Psoas muscle (tissue), 7 donors: ENCODE measurements at regions not wholly inside any gene's neighbourhood (a gene's known extent, or its start where the extent isn't known, plus 50 kb on each side); places are given as distances from the start of the nearest gene placed in this dataset.

Experiments
- ATAC-seq, 4 donors: fragments of 200-7000 bp; cut with Tn5 transposase; one replicate each; pipeline ENCODE4 v1.9.1; 2020; ENCODE audit warnings: moderate library complexity in 3 of 4, mild to moderate bottlenecking in 2 of 4
- DNase-seq, 2 donors: peaks; one replicate each; pipeline ENCODE4 v3.0.0-alpha.2; 2020
- H3K27ac ChIP-seq: fragments of 200-600 bp; one replicate; pipeline ENCODE4 v1.8.0; 2022
- H3K27me3 ChIP-seq, 3 donors: fragments of 200-600 bp in 1 of 3; one replicate each; pipeline versions ENCODE4 v1.6.1 to v1.8.0; 2013 to 2022; ENCODE audit warnings: low read length in 2 of 3, mild to moderate bottlenecking in 2 of 3, moderate library complexity in 1 of 3; ENCODE audit not compliant: insufficient read depth in 3 of 3
- H3K36me3 ChIP-seq, 2 donors: fragments of 200-600 bp in 1 of 2; one replicate each; pipeline versions ENCODE4 v1.6.1 to v1.8.0; 2013 to 2022; ENCODE audit warnings: low read depth in 1 of 2, mild to moderate bottlenecking in 1 of 2, moderate library complexity in 1 of 2; ENCODE audit not compliant: insufficient read depth in 1 of 2
- H3K4me1 ChIP-seq: fragments of 200-600 bp; one replicate; pipeline ENCODE4 v1.8.0; 2022
- H3K4me3 ChIP-seq: fragments of 200-600 bp; one replicate; pipeline ENCODE4 v1.8.0; 2022; ENCODE audit warnings: mild to moderate bottlenecking
- H3K9me3 ChIP-seq: fragments of 200-600 bp; one replicate; pipeline ENCODE4 v1.8.0; 2022
- WGBS, 3 donors: extraction: QIAGEN DNeasy Blood & Tissue Kit; methylation state at CpG; one replicate each; pipeline versions ENCODE4 v1.1.6 to v1.1.7; 2013; 5-methylcytosine and 5-hydroxymethylcytosine counted together
- intact Hi-C, 2 donors: fragments of 100-400 bp; cut with DNase I; formaldehyde crosslinking; loops; one replicate each; pipeline versions ENCODE4 v1.11.0 to v1.14.2; 2022
- TF ChIP-seq, protein P1 (sequence below): fragments of 200-600 bp; IDR thresholded peaks from one replicate; pipeline ENCODE4 v1.8.0; 2022; ENCODE audit warnings: antibody characterized with exemption
- donor health status: healthy with polysubstance abuse.
- donor health status: DM: no; HTN: no; CAD: no; lungs with moderate emphysema.
- donor health status: Bipolar disorder and iron deficiency.
- donor health status: healthy.
- donor health status: DM: yes; HTN: yes; CAD: no.
- donor health status: DM: no; HTN: no; CAD: no.
- donor health status: DM: yes; HTN: yes; CAD: no.

DNA sequence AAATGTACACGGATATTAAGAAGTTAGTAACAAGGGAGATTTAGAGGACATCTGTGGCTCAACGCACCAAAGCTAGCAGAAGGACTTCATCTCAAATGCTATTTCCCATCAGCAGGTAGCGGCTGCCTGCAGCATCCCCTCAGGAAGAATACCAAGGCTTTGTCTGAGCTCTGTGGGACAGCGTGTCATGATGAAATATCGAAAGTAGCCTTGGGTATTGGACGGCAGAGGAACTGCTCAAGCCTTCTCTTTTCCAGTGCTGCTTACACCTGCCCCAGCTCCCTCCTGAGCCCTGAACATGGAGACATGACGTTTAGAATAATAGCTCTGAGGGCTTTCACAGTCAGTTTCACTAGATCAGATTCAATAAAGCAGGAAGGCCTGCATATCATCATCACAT is 241.6 kb downstream of the SUCLG1 start:
- no peak overlapping the region for H3K27ac ChIP-seq
- WGBS, 3 donors = 69 to 77% (median 72%) methylated on average over 7 of the region's 7 CpGs
- H3K4me1 ChIP-seq = no peaks in the 10 kb centered on the region
- no peaks in the 10 kb centered on the region for H3K27me3 ChIP-seq
- DNase-seq (no peak), ATAC-seq (no peak)
- TF ChIP-seq, protein P1, sequence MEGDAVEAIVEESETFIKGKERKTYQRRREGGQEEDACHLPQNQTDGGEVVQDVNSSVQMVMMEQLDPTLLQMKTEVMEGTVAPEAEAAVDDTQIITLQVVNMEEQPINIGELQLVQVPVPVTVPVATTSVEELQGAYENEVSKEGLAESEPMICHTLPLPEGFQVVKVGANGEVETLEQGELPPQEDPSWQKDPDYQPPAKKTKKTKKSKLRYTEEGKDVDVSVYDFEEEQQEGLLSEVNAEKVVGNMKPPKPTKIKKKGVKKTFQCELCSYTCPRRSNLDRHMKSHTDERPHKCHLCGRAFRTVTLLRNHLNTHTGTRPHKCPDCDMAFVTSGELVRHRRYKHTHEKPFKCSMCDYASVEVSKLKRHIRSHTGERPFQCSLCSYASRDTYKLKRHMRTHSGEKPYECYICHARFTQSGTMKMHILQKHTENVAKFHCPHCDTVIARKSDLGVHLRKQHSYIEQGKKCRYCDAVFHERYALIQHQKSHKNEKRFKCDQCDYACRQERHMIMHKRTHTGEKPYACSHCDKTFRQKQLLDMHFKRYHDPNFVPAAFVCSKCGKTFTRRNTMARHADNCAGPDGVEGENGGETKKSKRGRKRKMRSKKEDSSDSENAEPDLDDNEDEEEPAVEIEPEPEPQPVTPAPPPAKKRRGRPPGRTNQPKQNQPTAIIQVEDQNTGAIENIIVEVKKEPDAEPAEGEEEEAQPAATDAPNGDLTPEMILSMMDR = no peak
- no peaks in the 10 kb centered on the region for H3K9me3 ChIP-seq
- no peaks in the 10 kb centered on the region for H3K36me3 ChIP-seq
- H3K4me3 ChIP-seq = no peak overlapping the region
- intact Hi-C loops = no loop called here

DNA sequence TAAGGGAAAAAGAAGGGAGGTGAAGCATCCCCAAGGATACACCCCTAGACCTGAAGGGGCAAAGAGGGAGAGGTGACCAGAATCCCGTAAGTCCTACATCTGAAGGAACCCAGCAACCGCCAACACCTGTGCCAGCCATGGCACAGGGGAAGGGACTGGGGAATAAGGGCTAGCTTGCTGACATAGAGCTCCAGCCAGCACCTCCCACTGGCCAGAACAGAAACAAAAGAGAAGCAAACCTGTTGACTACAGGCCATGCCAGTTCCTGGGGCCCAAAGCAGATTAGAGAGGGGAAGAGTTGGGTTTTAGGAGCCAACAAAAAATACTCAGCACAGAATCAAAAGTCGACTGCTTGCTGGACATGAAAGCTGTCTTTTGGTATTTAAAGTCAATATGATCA is 244.6 kb downstream of the SUCLG1 start:
- no peaks in the 10 kb centered on the region for H3K36me3 ChIP-seq
- intact Hi-C loops = no loop called here
- no peak overlapping the region for H3K27ac ChIP-seq
- no peaks in the 10 kb centered on the region for H3K4me1 ChIP-seq
- no peak for DNase-seq
- WGBS, 3 donors = 52 to 73% (median 55%) methylated on average over 3 of the region's 3 CpGs
- H3K9me3 ChIP-seq = no peaks in the 10 kb centered on the region
- no peaks in the 10 kb centered on the region for H3K27me3 ChIP-seq
- no peak overlapping the region for H3K4me3 ChIP-seq
- TF ChIP-seq, protein P1 = no peak
- ATAC-seq = no peak

DNA sequence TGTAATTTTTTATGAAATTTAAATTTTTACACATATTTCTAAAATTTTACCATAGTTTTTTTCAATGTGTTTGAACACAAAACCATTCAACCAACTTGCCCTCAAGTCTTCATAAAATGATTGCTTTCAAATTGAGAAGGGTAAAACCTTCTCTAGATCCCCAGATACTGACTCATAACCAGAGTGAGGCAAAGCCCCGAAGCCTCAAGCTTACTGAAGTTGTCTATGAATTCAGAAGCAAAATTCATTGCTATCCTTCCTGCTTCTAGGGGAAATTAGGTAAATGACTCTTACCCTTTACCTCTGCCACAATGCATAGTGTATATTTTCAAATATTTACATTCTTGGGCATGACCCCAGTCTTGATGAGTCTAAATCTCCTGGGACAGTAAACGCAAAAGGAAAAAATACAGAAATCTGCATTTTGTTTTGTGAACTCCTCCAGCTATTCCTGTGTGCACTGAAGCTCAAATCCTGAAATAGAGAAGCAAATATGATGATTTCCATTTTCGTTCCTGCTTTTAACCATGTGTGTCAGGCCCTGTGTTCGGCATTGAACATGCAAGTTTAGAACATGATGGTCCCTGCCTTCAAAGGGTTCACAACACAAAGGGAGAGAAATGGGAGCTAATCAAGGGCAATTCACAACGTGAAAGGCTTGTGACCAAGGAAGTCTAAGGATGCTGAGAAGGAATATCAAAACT is 246.3 kb downstream of the SUCLG1 start:
- H3K4me3 ChIP-seq = no peak overlapping the region
- no peak for DNase-seq
- H3K9me3 ChIP-seq = no peaks in the 10 kb centered on the region
- H3K27me3 ChIP-seq = no peaks in the 10 kb centered on the region
- no peaks in the 10 kb centered on the region for H3K4me1 ChIP-seq
- no peak overlapping the region for H3K27ac ChIP-seq
- no peak for ATAC-seq
- 69 to 75% (median 72%) methylated on average over 5 of the region's 5 CpGs for WGBS, 3 donors
- intact Hi-C loops = no loop called here
- no peaks in the 10 kb centered on the region for H3K36me3 ChIP-seq
- TF ChIP-seq, protein P1 = no peak

DNA sequence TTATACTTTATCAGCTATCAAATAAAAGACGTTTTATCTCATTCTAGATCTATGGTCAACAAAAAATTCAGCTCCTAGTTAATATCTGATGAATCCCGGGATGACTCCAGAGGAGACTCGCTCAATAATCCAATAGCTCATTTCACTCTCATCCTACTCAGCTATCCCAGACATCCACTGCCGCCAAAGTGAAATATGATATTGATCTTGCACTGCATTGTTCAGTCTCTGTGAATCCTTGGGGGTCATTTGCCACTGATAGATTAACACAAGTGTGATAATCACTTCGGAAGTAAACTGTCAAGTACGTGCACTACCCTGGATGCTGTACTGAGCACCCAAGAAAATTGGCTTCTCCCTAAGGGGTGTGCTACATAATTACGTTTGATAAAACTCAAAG is 249.1 kb downstream of the SUCLG1 start:
- intact Hi-C loops = no loop called here
- 39 to 54% (median 43%) methylated on average over 7 of the region's 7 CpGs for WGBS, 3 donors
- Histone ChIP-seq H3K27me3 (no peaks in the 10 kb centered on the region), H3K4me1 (no peaks in the 10 kb centered on the region), H3K4me3 (no peak overlapping the region), H3K9me3 (no peaks in the 10 kb centered on the region), H3K36me3 (no peaks in the 10 kb centered on the region), H3K27ac (no peak overlapping the region)
- ATAC-seq = no peak
- TF ChIP-seq, protein P1 = no peak
- no peak for DNase-seq

DNA sequence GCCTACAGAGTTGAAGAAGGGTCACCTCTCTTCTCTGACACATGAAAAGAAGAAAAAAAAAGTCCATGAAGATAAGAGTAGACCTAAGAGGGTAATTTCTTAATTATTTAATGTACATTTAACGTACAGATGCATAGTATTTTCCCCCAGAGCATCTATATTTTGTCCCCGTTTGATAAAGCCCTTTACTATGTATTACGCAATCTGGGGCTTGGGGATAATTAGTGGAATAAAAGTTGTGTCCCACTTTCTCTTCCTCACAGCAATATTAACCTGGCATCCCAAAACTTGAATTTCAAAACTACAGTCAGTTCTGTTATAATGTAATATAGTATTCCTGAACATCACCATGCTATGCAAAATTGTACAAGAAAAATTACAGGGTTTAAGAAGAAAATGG is 254.1 kb downstream of the SUCLG1 start:
- 80 to 85% (median 82%) methylated on average over 3 of the region's 3 CpGs for WGBS, 3 donors
- intact Hi-C loops = no loop called here
- TF ChIP-seq, protein P1 = no peak

More for the DNA sequence above, 254.1 kb downstream of the SUCLG1 start:
- H3K27me3 ChIP-seq = no peaks in the 10 kb centered on the region
- no peaks in the 10 kb centered on the region for H3K4me1 ChIP-seq
- H3K36me3 ChIP-seq = no peaks in the 10 kb centered on the region
- ATAC-seq (no peak), DNase-seq (no peak)
- no peak overlapping the region for H3K27ac ChIP-seq
- no peaks in the 10 kb centered on the region for H3K9me3 ChIP-seq
- H3K4me3 ChIP-seq = no peak overlapping the region
